DMS 273 (cell line): ENCODE measurements at regions not wholly inside any gene's neighbourhood (a gene's known extent, or its start where the extent isn't known, plus 50 kb on each side); places are given as distances from the start of the nearest gene placed in this dataset.
"Not testable (repeated sequence)": the region's sequence is repeated elsewhere in the genome, so short reads cannot be mapped to it uniquely, and the experiment has no call there.

Experiments
- DNase-seq: peaks from one replicate; lab custom pipeline; 2025; ENCODE audit not compliant: unreplicated experiment; lab: John Stamatoyannopoulos, UW

DNA sequence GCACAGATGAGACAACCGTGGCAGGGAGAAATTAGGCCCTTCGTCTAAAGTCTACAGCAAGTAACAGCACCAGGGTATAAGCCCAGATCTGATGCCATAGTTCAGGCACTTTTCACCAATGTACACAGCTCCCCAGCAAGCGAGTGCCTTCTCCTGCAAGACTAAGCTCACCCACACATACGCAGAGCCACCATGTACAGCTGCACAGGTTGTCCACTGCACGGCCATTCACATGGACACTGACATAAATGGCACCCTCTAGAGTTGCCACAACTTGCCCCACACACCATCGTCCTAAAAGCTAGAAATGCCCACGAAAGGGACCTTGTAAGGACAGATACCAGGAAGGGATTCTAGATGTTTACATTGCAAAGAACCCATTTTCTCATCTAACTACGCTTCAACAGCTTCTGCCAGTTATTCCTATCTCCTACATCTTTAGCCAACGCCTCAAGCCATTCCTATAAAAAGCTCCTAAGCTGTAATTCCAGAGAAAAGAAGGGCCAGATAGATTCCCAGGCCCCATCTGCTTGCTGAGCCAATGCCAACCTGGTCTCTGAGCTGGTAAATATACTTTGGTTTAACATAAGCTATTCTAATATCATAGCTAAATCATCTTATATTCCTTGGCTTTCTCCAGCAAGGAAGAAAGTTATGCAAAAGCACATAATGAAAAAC lies 174.0 kb upstream of the KAZN start:
- no peak for DNase-seq

DNA sequence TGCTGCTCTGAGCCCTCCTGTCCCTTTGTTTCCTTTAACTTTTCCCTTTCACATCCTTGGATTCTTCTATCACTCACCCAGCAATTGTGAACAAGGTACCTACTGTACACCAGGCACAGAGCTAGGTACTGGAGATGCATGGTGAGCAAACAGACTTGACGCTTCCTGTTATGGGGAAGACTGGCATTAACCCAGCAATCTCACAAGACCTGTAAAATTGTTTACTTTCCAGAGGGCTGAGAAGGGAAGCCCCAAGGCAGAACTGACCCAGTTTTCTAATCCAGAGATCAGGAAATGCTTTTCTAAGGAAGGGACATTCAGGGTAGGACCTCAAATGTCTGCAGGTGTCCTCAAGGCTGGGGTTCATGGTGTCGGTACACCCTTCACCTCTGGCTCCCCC lies 171.6 kb upstream of the KAZN start:
- DNase-seq: no peak

DNA sequence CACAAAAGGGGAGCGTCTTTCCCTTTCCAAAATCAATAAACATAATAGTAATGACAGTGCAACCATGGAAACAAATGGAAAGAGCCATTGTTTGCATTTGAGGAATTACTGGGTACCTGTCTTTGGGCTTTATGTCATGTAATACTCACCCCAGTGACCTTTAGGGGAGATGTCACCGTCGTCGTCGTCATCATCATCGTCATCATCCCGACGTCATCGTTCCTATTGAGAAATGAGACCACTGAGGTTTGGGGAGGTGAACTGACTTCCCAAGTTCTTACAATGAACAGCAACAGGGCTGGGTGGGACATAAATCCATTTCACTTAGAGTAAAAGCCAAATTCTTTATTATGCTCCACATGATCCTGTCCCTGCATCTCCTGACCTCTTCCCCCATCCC lies 168.9 kb upstream of the KAZN start:
- no peak for DNase-seq

GRCh38 chr1:14432728-14433127 lies 165.8 kb upstream of the KAZN start:
- DNase-seq: not testable (repeated sequence)

DNA sequence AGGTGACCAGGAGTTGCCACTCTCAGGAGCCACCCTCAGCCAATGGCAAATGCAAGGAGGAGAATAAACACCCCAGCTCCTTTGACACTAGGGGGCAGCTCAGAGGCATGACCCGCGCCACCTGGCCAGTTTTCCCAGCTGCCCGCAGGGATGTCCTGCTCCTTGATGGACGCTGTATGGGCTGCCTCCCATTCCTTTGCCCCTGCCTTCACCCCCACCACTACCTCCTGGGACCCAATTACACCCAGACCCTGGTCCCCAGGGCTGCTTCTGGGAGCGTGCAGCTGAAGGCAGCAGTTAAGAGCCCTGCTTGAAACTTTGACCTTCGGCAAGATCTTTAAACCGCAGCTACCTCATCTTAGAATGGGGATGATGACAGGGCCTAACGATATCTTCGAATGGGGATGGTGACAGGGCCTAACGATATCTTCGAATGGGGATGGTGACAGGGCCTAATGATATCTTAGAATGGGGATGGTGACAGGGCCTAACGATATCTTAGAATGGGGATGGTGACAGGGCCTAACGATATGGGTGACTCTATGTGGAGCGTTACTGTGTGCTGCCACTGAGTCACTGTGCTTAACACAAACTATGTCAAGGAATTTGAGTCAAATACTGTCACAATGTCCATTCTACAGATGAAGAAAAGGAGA lies 163.0 kb upstream of the KAZN start:
- peak; percentile 8 for DNase-seq

DNA sequence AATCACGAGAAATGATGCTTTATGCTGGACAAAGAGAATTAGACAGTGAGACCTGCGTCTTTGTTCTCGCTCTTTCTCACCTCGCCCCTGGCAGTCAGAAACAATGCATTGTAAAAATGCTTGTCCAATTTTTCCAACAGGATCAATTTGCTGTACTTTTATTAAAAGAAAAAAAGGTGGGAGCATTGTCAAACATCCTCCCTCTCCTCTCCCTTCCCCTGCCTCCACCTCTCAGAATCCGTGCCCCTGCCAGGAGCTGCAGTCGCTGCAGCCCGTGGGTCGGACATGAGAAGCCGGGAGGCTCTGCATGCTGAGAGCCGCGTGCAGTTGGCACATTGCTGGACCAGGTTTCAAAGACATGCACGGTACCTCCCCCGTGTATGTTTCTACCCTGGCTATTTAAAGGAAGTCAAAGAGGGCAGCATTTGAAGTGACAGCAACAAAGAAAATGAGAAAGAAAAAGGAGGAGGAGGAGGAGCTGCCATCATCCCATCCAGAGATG lies 161.0 kb upstream of the KAZN start:
- no peak for DNase-seq

DNA sequence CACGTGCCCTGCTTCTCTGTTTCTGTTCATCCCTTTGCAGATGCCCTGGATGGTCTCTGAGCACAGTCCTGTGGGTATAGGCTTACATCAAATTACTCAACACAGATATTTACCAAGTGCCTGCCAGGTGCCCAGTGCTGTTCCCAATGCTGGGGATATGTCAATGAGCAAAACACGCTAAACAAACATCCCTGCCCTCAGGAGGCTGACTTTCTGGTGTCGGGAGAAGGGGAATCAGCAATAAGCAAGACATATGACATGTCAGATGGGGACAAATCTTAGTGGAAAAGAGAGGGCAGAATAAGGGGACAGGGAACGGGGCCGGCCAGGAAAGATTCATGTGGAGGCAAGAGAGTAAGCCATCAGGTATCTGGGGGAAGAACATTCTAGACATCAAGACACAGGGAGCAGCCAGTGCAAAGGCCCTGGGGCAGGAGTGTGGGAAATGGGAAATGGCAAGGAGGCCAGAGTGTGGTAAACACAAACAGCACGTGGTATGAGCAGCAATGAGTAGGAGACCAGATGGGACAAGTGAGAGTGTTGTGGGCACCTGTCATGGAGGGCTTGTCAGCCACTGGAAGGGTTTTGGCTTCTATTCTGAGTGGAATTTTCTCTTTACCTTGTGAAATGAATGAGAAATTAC lies 160.2 kb upstream of the KAZN start:
- DNase-seq: no peak

- DNase-seq: no peak
Observed at GRCh38 chr1:14439015-14439414, 159.5 kb upstream of the KAZN start.

DNA sequence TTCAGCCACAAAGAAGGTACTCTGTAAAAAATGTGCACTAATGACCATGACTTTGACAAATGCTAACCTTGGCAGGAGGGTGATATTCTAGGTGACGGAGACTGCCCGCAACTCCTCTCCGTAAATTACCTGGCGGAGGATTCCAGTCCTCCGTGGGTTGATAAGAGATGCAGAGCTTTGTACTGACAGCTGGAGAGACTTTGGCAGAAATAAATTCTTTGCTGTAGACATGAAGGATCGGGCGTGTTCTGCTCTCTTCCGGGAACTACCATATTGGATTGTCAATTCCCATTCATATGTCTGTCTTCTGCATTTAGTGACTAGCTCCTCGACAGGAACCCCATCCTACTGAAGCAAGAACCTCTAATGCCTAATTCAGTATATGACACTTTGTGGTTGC lies 158.3 kb upstream of the KAZN start:
- DNase-seq: no peak

GRCh38 chr1:14440731-14441130 lies 157.8 kb upstream of the KAZN start:
- no peak for DNase-seq

GRCh38 chr1:14441302-14441741 lies 157.2 kb upstream of the KAZN start:
- no peak for DNase-seq

DNA sequence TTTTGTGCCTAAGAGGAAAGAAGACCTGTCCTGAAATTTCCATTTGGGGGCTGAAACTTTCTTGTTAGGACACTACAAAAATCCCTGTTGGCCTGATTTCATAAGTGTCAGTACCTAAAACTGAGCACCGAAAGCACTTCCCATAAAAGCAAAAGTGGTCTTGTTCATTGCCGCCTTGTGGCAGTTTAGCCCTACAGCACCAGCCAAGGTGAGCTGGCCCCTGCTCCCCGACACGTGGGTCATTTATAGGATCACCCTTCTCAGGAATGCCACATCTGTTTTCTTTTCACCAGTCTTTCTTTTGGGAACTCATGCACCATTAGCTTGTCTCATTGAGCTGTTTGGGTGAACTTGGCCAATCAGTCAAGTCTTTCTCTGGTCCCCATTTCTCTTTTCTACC lies 155.8 kb upstream of the KAZN start:
- peak; percentile 24 for DNase-seq

DNA sequence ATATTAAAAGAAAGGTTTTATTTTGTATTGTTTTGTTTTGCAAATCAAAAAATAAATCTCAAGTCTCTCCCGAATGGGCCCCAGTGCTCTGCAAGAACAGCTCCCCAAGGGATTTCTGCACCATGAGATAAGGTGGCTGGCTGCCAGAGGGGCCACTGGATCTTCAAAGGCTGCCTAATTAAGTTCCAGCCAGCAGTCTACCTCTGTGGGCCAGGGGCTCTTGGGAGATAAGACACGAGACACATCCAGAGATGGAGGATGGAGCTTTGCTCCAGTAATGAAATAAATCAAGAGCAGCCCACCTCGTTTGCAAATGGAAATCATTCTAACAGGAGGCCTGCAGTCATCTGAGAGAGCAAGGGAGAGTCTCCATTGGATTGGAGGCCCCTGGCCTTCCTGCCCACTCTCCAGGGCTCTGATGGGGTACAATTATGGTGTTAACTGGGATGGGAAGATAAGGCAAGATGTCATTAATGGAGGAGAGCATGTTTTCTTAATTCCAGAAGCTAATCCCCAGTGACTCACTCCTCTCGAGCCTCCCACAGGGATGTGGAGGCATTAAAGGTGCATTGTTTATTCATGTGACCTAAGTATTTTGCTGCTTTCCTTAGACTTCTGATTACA lies 155.2 kb upstream of the KAZN start:
- DNase-seq: peak; percentile 57

DNA sequence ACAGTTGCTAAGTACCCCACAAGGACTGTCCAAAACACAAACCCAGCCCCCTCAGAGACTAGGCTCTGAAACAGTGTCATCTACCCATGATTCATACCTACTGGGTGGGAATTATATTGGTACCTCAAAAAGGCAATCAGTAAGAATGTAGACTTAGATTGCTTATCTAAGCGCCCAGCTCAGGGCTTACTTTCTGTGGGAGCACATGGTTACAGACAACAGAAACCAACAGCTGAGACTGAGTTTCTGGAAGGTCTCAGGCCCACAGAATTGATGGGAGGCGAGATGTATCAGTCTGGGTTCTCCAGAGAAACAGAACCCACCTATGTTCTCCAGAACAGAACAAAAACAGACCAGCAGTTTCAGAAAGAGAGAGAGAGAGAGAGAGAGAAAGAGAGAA lies 147.3 kb upstream of the KAZN start:
- no peak for DNase-seq

DNA sequence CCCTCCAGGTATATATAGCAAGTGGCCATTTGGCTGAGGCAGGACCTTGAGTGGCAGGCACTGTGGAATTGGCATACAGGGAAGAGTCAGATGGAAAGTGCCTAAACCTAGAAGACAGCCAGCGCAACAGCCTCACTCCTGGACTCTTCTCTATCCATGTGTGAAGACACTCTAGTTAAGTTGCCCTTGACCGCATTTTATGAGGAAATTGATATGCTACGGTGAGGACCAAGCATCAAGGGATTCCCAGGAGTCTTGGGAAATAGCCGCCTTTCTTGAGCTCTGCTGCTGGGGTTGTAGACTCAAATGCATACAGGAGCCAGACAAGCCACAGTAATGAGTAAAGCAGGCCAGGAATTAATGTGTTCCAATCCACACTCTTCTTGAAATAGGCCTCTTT lies 145.9 kb upstream of the KAZN start:
- no peak for DNase-seq

GRCh38 chr1:14460173-14460572 lies 138.3 kb upstream of the KAZN start:
- DNase-seq: no peak

- DNase-seq: no peak
Observed at GRCh38 chr1:14462851-14463250, 135.6 kb upstream of the KAZN start.

- DNase-seq: no peak
Observed at GRCh38 chr1:14466006-14466405, 132.5 kb upstream of the KAZN start.

DNA sequence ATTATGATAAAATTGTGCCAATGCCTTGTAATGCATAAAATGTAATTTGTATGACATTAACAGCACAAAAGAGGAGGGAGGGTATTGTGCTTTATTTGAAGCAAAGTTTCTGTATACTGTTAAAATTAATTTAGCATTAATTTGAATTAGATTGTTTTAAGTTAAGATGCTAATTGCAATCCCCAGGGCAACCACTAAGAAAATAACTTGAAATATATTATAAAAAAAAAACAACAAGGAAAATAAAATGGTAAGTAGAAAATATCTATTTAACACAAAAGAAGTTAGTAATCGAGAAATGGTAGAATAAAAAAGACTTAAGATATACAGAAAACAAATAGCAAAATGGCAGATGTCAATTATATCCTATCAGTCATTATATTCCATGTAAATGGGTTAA lies 131.4 kb upstream of the KAZN start:
- DNase-seq: no peak

- DNase-seq: no peak
Observed at GRCh38 chr1:14468751-14469150, 129.7 kb upstream of the KAZN start.

DNA sequence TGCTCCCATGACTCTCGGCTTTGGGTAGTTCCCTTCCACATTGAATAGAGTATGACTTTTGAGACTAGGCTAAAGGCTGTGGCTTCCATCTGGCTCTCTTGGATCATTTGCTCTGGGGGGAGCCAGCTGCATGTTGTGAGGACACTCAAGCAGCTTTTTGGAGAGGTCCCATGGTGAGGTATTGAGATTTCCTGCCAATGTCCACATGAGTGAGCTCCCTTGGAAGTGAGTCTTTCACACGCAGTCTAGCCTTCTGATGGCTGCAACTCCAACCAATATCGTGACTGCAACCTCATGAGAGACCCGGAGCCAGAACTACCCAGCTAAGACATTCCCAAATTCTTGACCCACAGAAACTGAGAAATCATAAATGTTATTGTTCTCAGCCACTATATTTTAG lies 127.7 kb upstream of the KAZN start:
- no peak for DNase-seq

- DNase-seq: no peak
Observed at GRCh38 chr1:14474856-14475255, 123.6 kb upstream of the KAZN start.
